PFSK-1 (cell line): ENCODE measurements at regions not wholly inside any gene's neighbourhood (a gene's known extent, or its start where the extent isn't known, plus 50 kb on each side); places are given as distances from the start of the nearest gene placed in this dataset.

ENCODE experiments used
- FOXP2 ChIP-seq: optimal IDR thresholded peaks from 2 replicates; pipeline ENCODE3; 2011; ENCODE audit warnings: borderline replicate concordance, control low read depth, inconsistent platforms; ENCODE audit not compliant: insufficient read depth; ENCODE audit errors: extremely low read length, extremely low read depth
- POLR2AphosphoS5 ChIP-seq: IDR thresholded peaks from 2 replicates; pipeline ENCODE4 v1.6.1; 2012; ENCODE audit warnings: low read depth, mild to moderate bottlenecking, control low read depth, low read length, moderate library complexity
- SIN3A ChIP-seq: IDR thresholded peaks from 2 replicates; pipeline ENCODE4 v1.6.1; 2012; ENCODE audit warnings: mild to moderate bottlenecking, low read length, moderate library complexity, borderline replicate concordance; ENCODE audit not compliant: insufficient read depth
- TAF1 ChIP-seq: IDR thresholded peaks from 2 replicates; pipeline ENCODE4 v1.6.1; 2012; ENCODE audit warnings: low read length, control low read depth, borderline replicate concordance; ENCODE audit not compliant: insufficient read depth
- TF ChIP-seq, protein P1 (sequence below), 2 experiments: IDR thresholded peaks; 2 replicates each; pipeline versions ENCODE4 v1.6.1 to v1.8.0; 2011 to 2012; ENCODE audit warnings: low read depth in 2 of 2, low read length in 2 of 2, control low read depth in 1 of 2, inconsistent platforms in 1 of 2, mild to moderate bottlenecking in 1 of 2, moderate library complexity in 1 of 2; ENCODE audit not compliant: insufficient read depth in 1 of 2

DNA sequence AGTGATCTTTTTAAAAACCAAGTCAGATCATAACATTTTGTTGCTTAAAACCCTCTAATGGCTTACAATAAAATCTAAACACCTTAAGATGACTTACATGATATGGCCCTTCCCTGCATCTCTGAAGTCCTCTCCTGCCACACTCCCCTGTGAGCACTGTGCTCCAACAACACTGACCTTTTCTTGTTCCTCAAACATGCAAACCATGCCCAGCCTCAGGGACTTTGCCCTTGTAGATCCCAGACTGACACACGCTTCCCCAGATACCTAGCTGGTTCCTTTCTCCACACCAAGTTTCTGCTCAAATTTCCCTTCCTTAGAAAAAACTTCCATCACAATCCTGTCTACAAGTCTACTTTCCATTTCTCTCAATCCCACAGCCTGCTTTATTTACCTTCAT is 128.6 kb downstream of the IPO8 start:
- TF ChIP-seq, protein P1, sequence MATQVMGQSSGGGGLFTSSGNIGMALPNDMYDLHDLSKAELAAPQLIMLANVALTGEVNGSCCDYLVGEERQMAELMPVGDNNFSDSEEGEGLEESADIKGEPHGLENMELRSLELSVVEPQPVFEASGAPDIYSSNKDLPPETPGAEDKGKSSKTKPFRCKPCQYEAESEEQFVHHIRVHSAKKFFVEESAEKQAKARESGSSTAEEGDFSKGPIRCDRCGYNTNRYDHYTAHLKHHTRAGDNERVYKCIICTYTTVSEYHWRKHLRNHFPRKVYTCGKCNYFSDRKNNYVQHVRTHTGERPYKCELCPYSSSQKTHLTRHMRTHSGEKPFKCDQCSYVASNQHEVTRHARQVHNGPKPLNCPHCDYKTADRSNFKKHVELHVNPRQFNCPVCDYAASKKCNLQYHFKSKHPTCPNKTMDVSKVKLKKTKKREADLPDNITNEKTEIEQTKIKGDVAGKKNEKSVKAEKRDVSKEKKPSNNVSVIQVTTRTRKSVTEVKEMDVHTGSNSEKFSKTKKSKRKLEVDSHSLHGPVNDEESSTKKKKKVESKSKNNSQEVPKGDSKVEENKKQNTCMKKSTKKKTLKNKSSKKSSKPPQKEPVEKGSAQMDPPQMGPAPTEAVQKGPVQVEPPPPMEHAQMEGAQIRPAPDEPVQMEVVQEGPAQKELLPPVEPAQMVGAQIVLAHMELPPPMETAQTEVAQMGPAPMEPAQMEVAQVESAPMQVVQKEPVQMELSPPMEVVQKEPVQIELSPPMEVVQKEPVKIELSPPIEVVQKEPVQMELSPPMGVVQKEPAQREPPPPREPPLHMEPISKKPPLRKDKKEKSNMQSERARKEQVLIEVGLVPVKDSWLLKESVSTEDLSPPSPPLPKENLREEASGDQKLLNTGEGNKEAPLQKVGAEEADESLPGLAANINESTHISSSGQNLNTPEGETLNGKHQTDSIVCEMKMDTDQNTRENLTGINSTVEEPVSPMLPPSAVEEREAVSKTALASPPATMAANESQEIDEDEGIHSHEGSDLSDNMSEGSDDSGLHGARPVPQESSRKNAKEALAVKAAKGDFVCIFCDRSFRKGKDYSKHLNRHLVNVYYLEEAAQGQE (IDR thresholded peaks at IDR 0.05; ENCODE audit: insufficient read depth in 1 of 2, low read depth in 2 of 2, low read length in 2 of 2): no peak
- TF ChIP-seq FOXP2: no peak
- no peak for TF ChIP-seq SIN3A
- TF ChIP-seq POLR2AphosphoS5: no peak
- TF ChIP-seq TAF1: no peak

DNA sequence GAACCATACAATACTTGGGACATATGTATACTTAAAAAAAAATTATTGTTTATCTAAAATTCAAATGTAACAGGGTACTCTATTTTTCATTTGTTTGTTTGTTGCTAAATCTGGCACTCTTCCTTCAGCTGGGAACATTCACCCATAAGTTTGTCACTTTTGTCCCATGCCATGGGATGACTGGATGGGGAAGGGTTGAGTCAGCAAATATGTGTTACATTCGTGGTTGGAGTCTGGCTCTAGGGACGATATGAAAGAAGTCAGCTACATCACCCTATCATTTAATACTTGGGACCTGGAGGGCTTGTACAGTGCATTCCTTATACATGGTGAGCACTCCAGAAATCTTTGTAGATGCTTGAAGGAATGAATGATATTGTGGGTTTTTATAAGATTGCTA is 131.3 kb downstream of the IPO8 start:
- TF ChIP-seq TAF1: no peak
- TF ChIP-seq, protein P1 (IDR thresholded peaks at IDR 0.05; ENCODE audit: insufficient read depth in 1 of 2, low read depth in 2 of 2, low read length in 2 of 2): no peak
- TF ChIP-seq FOXP2: no peak
- no peak for TF ChIP-seq POLR2AphosphoS5
- TF ChIP-seq SIN3A: no peak

DNA sequence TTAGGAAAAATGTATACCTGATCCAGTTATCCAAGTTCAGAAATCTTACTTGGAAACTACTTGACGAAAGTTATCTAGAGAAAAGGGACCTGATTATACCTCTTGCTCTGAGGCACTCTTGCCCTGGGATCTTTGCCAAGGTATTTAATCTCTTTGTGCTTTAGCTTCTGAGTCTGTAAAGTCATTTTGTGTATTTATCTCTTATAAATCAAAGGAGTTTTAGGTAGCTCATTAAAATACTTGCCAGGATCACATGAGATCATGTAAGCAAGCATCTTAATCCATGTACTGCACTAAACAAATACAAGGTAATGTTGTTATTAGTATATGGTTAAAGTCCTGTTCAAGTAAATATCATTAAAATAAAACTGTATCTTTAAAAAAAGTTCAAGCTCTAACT is 147.5 kb downstream of the IPO8 start:
- TF ChIP-seq, protein P1 (IDR thresholded peaks at IDR 0.05; ENCODE audit: insufficient read depth in 1 of 2, low read depth in 2 of 2, low read length in 2 of 2): no peak

DNA sequence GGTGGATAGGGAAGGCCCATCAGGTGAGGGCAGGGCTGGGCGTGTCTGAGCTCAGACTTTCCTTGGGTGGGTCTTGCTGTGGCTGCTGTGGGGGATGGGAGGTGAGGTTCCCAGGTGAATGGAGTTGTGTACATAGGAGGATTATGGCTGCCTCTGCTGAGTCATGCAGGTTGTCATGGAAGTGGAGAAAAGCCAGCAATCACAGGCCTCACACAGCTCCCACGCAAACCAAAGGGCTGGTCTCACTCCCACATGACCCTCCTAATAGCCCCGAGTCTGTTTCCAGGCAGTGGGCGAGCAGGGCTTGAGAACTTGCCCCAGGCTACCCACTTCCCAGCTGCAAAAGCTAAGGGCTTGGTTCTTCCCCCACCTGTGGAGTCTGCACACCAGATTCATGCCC is 149.5 kb downstream of the IPO8 start:
- TF ChIP-seq TAF1 (no peak), POLR2AphosphoS5 (no peak), SIN3A (no peak), FOXP2 (no peak)
- TF ChIP-seq, protein P1 (IDR thresholded peaks at IDR 0.05; ENCODE audit: insufficient read depth in 1 of 2, low read depth in 2 of 2, low read length in 2 of 2): no peak

DNA sequence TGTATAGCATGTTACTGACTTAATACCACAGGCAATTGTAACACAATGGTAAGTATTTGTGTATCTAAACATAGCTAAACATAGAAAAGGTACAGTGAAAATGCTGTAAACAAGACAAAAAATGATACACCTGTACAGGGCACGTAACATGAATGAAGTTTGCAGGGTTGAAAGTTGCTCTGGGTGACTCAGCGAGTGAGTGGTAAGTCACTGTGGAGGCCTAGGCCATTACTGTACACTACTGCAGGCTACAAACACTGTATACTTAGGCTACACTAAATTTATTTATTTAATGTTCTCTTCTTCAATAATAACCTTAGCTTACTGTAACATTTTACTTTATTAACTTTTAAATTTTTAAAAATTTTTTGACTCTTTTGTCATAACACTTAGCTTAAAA is 158.4 kb downstream of the IPO8 start:
- TF ChIP-seq FOXP2 (no peak), TAF1 (no peak), SIN3A (no peak), POLR2AphosphoS5 (no peak)
- TF ChIP-seq, protein P1 (IDR thresholded peaks at IDR 0.05; ENCODE audit: insufficient read depth in 1 of 2, low read depth in 2 of 2, low read length in 2 of 2): no peak
